ENCODE measurements at regions not wholly inside any gene's neighbourhood (a gene's known extent, or its start where the extent isn't known, plus 50 kb on each side); places are given as distances from the start of the nearest gene placed in this dataset.

DNA sequence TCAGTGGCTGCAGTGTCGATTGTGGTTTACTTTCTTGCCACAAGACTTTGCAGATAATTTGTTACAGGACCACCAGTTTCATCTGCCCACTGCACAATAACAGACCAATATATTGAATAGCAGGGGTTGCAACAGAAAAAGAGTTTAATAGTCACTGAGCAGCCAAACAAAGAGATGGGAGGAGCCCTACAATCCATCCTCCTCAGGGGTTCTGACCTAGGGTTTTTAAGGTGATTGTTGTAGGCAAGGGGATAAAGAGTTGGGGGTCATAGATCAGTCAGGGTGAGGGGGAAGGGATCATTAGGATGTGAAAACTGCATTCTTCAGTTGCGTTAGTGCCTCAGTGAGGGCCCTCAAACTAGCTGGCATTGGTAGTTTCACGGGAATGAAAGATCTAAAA lies 110.7 kb upstream of the OLFM3 start:
- Mint-ChIP-seq H3K9me3 (peaks cover 8% of the 10 kb centered on the region), H3K27ac (no peak overlapping the region), H3K36me3 (ENCODE audit: low read depth) (no peaks in the 10 kb centered on the region), H3K4me3 (no peak overlapping the region), H3K27me3 (no peaks in the 10 kb centered on the region), H3K4me1 (no peaks in the 10 kb centered on the region)
- DNase-seq (no peak), ATAC-seq (no peak)

DNA sequence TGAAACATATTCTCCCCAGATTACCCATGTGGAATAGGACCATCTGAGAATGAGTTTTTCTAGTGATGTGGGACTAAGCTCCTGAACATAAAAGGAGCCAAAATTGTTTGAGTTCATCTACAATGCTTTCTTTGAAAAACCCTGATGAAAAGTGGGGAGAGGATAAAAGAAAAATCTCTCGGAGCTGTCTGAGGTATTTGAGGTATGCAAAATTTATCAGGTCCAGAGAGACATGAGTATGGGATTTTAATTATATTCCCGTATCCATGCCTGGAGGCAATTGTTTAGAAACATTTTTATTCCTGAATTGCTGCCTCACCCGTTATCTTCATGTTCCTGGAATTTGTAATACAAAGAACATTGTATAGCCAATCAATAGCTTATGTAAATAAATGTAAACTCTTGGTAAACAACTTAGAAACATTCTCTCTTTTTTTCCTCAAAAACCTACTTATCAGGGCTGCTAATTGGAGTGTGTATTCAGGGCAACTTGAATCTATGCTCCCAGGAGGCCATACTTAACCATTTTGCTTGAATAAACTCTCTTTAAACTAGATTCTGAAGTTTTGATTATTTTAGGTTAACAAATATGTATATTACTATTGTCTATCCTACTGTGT lies 109.3 kb upstream of the OLFM3 start:
- H3K27me3 Mint-ChIP-seq: no peaks in the 10 kb centered on the region
- DNase-seq: no peak
- no peaks in the 10 kb centered on the region for H3K36me3 Mint-ChIP-seq (ENCODE audit: low read depth)

DNA sequence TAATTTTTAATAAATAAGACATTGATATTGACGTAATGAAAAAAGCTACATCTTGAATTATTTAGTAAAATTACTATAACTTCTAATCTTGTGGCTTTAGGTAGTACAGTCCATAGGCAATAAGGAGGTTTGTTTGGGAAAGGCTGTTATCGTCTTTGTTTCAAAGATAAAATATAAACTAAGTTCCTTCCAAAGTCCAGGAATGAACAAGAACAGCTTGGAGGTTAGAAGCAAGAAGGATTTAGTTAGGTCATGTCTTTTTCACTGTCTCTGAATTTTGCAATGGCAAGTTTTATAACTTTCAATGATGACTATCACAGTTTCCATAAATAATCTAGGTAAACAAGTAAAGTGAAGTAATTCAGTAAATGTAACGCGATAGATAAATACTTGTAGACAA lies 106.9 kb upstream of the OLFM3 start:
- ATAC-seq (no peak), DNase-seq (no peak)
- H3K4me1 Mint-ChIP-seq: no peaks in the 10 kb centered on the region
- H3K27ac Mint-ChIP-seq: no peak overlapping the region
- no peaks in the 10 kb centered on the region for H3K36me3 Mint-ChIP-seq (ENCODE audit: low read depth)
- H3K4me3 Mint-ChIP-seq: no peak overlapping the region
- no peaks in the 10 kb centered on the region for H3K27me3 Mint-ChIP-seq
- H3K9me3 Mint-ChIP-seq: peaks cover 13% of the 10 kb centered on the region

More for the DNA sequence above, 109.3 kb upstream of the OLFM3 start:
- Mint-ChIP-seq H3K4me1 (no peaks in the 10 kb centered on the region), H3K9me3 (peaks cover 13% of the 10 kb centered on the region), H3K27ac (no peak overlapping the region), H3K4me3 (no peak overlapping the region)
- ATAC-seq: no peak

DNA sequence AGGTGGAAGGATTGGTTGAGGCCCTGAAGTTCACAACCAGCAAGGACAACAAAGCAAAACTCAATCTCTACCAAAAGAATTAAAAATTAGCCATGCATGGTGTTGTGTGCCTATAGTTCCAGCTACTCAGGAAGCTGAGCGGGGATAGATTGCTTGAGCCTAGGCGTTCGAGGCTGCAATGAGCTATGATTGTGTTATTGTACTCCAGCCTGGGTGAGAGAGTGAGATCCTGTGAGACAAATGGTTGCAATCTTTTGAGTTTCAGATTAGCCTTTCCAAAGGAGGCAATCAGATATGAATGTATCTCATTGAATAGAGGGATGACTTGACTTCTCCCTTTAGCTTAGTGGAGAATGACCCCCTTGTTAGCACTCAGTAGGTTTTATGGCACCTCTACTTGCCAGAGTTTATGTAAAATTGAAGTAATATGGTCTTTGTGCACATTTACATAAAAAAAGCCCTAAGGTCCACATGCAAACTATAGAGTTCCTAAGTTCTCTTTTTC lies 105.6 kb upstream of the OLFM3 start:
- H3K4me3 Mint-ChIP-seq: no peak overlapping the region
- H3K9me3 Mint-ChIP-seq: peaks cover 8% of the 10 kb centered on the region
- ATAC-seq: no peak
- no peaks in the 10 kb centered on the region for H3K36me3 Mint-ChIP-seq (ENCODE audit: low read depth)
- no peaks in the 10 kb centered on the region for H3K27me3 Mint-ChIP-seq
- no peak for DNase-seq
- no peaks in the 10 kb centered on the region for H3K4me1 Mint-ChIP-seq
- H3K27ac Mint-ChIP-seq: no peak overlapping the region

DNA sequence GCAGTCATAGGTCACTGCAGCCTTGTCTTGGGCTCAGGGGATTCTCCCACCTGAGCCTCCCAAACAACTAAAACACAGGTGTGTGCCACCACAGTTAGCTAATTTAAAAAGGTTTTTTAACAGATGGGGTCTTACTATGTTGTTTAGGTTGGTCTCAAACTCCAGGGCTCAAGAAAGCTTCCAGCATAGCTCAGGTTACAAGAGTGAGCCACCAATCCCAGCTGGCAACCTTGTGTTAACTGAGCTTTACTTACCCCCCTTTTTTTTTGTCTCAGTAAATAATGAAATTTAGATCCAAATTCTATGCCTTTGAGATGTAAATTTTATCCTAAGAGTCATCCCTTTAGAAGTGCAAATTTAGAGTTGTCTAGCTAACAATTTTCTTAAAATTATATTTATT lies 103.9 kb upstream of the OLFM3 start:
- Mint-ChIP-seq H3K27me3 (no peaks in the 10 kb centered on the region), H3K4me3 (no peak overlapping the region), H3K27ac (no peak overlapping the region), H3K36me3 (ENCODE audit: low read depth) (no peaks in the 10 kb centered on the region), H3K4me1 (no peaks in the 10 kb centered on the region), H3K9me3 (peaks cover 8% of the 10 kb centered on the region)
- DNase-seq: no peak
- ATAC-seq: no peak

DNA sequence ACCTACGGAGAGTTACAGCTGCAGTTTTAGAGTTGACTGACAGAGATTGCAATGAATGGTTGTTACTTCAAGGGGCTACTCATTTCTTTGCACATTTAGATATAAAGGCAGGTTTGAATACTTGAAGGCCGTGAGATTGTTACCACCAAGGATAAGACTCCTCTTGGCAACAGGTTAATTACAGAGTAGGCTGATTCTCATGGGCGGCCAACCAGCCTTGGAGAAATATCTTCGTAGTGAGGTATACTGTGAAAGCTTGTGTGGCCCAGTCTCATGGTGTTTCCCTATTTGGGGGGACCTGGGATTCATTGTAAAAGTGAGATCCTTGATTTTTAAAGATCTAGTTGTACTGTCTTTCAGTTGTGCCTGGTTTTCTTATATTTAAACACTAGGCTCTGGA lies 103.2 kb upstream of the OLFM3 start:
- Mint-ChIP-seq H3K27ac (no peak overlapping the region), H3K9me3 (peaks cover 8% of the 10 kb centered on the region), H3K27me3 (no peaks in the 10 kb centered on the region), H3K4me1 (no peaks in the 10 kb centered on the region), H3K36me3 (ENCODE audit: low read depth) (no peaks in the 10 kb centered on the region), H3K4me3 (no peak overlapping the region)
- DNase-seq (no peak), ATAC-seq (no peak)

DNA sequence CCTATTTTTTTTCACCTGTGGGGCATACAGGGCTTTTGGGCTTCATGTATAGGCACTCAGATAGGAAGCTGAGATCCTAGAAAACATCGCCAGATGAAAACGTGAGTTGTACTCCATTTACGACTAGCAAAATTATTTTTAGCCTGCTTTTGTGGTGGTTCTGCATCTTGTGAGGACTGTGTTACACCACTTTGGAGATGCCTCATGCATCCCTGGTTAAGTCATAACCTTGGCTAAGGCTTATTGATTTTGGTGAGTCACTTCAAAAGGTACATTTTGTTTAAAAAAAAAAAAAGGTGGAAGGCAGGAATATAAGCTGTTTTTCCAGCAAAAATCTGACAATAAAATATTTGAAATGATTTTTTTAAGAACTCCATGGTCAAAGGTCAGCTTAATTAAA lies 101.8 kb upstream of the OLFM3 start:
- H3K4me3 Mint-ChIP-seq: no peak overlapping the region
- H3K27me3 Mint-ChIP-seq: no peaks in the 10 kb centered on the region
- no peaks in the 10 kb centered on the region for H3K4me1 Mint-ChIP-seq
- no peaks in the 10 kb centered on the region for H3K36me3 Mint-ChIP-seq (ENCODE audit: low read depth)
- ATAC-seq: no peak
- DNase-seq: no peak
- no peak overlapping the region for H3K27ac Mint-ChIP-seq
- peaks cover 11% of the 10 kb centered on the region for H3K9me3 Mint-ChIP-seq

DNA sequence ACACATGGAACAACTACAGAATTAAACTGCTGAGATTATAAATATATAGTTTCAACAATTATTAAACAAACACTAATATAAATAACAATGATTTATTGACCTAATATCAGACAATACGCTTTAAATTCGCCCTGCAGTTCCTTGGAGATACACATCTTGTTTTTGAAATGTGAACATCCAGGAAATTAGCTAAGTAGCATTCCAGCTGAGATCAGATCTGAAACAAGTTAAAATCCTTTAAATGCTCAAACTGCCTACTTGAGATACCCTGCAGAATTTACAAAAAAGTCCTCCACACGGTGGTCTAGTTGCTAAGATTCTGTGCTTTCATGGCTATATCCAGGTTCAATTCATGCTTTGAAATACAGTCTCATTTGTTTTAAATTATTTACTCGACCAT lies 101.4 kb upstream of the OLFM3 start:
- Mint-ChIP-seq H3K9me3 (peaks cover 11% of the 10 kb centered on the region), H3K27me3 (no peaks in the 10 kb centered on the region), H3K36me3 (ENCODE audit: low read depth) (no peaks in the 10 kb centered on the region), H3K4me3 (no peak overlapping the region), H3K27ac (no peak overlapping the region), H3K4me1 (no peaks in the 10 kb centered on the region)
- no peak for ATAC-seq
- no peak for DNase-seq

DNA sequence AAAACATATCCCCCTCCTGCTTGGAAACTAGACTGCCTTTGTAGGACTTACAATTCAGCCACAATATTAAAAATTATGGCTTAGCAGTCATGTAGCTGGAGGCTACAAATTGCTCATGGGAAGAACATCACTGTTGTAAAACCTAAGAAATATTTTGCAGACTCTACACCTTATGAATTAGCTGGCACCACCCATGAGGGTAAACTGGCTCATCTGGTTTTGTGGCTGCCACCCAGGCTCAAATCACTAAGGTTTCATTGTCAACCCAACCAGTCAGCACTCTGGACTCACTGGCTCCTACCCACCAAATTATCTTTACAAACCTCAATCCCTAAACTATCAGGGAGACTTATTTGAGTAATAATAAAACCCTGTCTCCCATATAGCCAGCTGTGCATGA lies 100.7 kb upstream of the OLFM3 start:
- H3K27me3 Mint-ChIP-seq: no peaks in the 10 kb centered on the region
- DNase-seq: no peak
- H3K4me3 Mint-ChIP-seq: no peak overlapping the region
- ATAC-seq: no peak
- no peaks in the 10 kb centered on the region for H3K36me3 Mint-ChIP-seq (ENCODE audit: low read depth)
- no peak overlapping the region for H3K27ac Mint-ChIP-seq
- H3K9me3 Mint-ChIP-seq: peaks cover 9% of the 10 kb centered on the region
- no peaks in the 10 kb centered on the region for H3K4me1 Mint-ChIP-seq

DNA sequence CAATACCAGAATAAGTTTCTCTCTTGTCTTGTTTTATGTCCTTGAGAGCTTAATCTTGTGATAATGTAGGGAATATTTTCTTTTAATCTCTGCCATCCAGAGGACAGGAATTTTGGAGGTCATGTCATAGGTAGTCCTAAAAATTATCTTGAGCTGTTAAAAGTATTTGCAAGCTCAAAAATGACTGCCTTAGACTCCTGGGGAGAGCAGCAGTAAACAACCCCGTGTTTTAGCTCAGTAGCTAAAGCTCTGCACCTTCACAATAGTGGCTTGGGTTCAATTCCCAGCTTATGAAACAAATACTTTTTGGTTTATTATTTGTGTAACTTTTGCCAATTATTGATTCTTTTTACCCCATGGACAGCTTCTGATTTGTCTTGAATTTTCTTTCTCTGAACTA lies 99.4 kb upstream of the OLFM3 start:
- ATAC-seq: no peak
- Mint-ChIP-seq H3K4me3 (no peak overlapping the region), H3K36me3 (ENCODE audit: low read depth) (no peaks in the 10 kb centered on the region), H3K4me1 (no peaks in the 10 kb centered on the region), H3K27ac (no peak overlapping the region), H3K27me3 (no peaks in the 10 kb centered on the region), H3K9me3 (peaks cover 3% of the 10 kb centered on the region)
- no peak for DNase-seq

DNA sequence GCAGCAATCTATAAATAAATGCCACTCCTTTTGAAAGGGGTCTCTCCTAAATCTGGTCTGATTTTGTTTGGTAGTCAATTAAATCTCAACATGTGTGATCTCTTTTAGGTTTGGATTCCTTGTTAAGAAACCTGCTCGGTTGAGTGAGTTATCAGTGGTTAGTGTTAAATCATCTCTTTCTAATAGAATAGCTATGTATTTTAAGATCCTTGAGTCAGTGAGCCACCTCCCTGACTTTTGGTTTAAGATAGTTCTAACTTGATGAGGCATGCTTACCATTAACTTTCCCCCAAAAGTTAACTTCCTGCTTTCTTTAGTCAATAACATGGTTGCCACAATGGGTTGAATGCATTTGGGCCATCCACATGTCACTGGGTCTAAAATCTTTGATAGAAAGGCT lies 93.1 kb upstream of the OLFM3 start:
- Mint-ChIP-seq H3K27me3 (no peaks in the 10 kb centered on the region), H3K27ac (no peak overlapping the region), H3K4me3 (no peak overlapping the region), H3K9me3 (peaks cover 12% of the 10 kb centered on the region), H3K4me1 (no peaks in the 10 kb centered on the region), H3K36me3 (ENCODE audit: low read depth) (no peaks in the 10 kb centered on the region)
- ATAC-seq (no peak), DNase-seq (no peak)

DNA sequence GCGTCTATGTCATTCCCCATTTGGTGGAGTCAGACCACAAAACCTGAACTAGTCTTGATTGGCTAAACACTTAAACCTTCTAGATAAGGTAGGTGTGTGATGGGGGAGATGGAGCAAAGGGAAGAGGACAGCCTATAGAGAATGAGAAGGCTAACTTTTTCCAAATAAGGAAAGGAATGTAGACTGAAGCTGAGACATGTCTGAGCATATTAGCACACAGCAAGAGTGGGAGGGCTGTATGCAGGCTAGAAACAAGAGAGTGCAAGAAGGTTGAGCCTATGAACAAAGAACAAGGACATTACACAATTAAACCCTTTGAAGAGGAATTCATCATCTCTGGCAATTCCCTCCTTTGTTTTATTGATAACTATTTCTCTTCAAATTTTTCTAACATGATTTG lies 89.2 kb upstream of the OLFM3 start:
- Mint-ChIP-seq H3K4me3 (no peak overlapping the region), H3K36me3 (ENCODE audit: low read depth) (no peaks in the 10 kb centered on the region), H3K27me3 (no peaks in the 10 kb centered on the region), H3K27ac (no peak overlapping the region), H3K4me1 (no peaks in the 10 kb centered on the region), H3K9me3 (peaks cover 13% of the 10 kb centered on the region)
- no peak for ATAC-seq
- DNase-seq: no peak

DNA sequence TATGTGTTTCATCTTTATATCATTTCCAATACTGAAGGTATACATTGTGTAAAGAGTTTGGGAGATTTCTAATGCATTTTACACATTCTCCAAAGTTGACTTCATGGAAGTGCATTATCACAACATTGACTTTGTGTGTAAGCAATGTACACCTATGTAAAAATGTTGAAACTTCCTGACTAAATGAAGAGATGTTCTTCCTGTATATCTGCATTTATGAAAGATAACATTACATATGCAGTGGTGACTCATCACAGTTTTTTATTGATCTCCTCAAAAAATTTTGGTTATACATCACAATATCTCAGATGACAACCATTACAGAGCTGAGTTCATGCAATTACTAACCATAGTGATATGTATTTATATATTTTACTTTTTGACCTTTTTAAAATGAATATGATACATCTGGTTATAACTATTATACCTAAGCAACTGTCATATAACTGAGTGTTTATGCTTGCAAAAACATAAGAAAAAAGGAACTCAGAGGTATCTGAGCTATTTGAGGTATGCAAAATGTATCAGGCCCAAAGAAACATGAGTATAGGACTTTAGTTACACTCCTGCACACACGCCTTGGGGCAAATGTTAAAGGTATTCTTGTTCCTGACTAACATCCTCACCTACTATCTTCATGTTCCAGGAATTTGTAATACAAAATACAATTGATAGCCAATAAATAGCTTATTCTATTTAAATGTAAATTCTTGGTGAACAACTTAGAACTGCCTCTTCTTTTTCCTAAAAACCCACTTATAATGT lies 88.2 kb upstream of the OLFM3 start:
- Mint-ChIP-seq H3K27me3 (no peaks in the 10 kb centered on the region), H3K9me3 (peaks cover 13% of the 10 kb centered on the region), H3K4me3 (no peak overlapping the region), H3K36me3 (ENCODE audit: low read depth) (no peaks in the 10 kb centered on the region), H3K27ac (no peak overlapping the region), H3K4me1 (no peaks in the 10 kb centered on the region)
- ATAC-seq (no peak), DNase-seq (no peak)

DNA sequence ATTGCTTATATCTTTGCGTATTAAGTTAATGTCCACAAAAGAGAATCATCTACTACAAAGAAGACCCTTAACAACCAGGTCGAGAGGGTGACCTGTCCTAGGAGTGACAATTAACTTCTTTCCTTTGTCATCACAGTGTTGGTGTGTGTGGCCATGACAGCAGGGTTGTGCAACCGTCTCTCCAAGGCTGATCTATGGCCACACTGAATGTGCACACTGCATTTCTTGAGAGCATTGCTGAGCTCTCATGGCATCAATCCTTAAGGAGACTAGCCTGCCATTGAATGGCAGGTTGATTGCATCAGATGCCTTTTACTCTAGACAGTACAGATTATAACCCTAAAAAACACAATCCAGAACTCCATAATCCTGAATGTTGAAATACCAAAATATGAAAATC lies 86.5 kb upstream of the OLFM3 start:
- Mint-ChIP-seq H3K4me3 (no peak overlapping the region), H3K27me3 (no peaks in the 10 kb centered on the region), H3K36me3 (ENCODE audit: low read depth) (no peaks in the 10 kb centered on the region), H3K27ac (no peak overlapping the region), H3K4me1 (no peaks in the 10 kb centered on the region), H3K9me3 (peaks cover 13% of the 10 kb centered on the region)
- ATAC-seq (no peak), DNase-seq (no peak)

DNA sequence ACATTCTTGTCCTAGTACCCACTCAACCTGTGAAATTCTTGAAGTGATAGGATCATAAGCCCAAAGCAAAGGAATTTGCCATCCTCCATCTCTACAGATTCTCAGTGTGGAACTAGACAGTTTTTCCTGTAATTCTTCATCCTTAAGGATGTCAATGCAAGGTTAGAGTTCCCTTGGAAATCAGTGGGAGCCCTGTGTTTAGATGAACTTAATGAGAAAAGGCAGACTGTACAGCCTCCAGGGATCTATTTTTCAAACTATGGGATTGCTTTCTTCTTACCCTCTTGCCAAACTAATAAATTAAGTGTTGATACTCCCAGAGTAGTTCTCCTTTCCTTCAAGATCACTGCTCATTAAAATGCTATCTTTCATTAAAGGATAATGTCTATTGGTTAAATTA lies 78.1 kb upstream of the OLFM3 start:
- DNase-seq (no peak), ATAC-seq (no peak)
- H3K27me3 Mint-ChIP-seq: no peaks in the 10 kb centered on the region
- H3K36me3 Mint-ChIP-seq (ENCODE audit: low read depth): no peaks in the 10 kb centered on the region
- H3K9me3 Mint-ChIP-seq: no peaks in the 10 kb centered on the region
- H3K4me3 Mint-ChIP-seq: no peak overlapping the region
- no peak overlapping the region for H3K27ac Mint-ChIP-seq
- no peaks in the 10 kb centered on the region for H3K4me1 Mint-ChIP-seq

Data from activated naive CD8-positive, alpha-beta T cell treated with anti-CD3 and anti-CD28 coated beads, Interleukin-2, amount 50 U/mL, for 24 hours (primary cell).